SH-SY5Y (cell line): ENCODE measurements at regions not wholly inside any gene's neighbourhood (a gene's known extent, or its start where the extent isn't known, plus 50 kb on each side); places are given as distances from the start of the nearest gene placed in this dataset.

ENCODE experiments used
- GATA2 ChIP-seq: IDR thresholded peaks from 2 replicates; pipeline ENCODE4 v1.6.1; 2011; ENCODE audit warnings: mild to moderate bottlenecking, low read depth, low read length
- GATA3 ChIP-seq: IDR thresholded peaks from 2 replicates; pipeline ENCODE4 v1.6.1; 2011; ENCODE audit warnings: low read depth, mild to moderate bottlenecking, low read length, moderate library complexity

DNA sequence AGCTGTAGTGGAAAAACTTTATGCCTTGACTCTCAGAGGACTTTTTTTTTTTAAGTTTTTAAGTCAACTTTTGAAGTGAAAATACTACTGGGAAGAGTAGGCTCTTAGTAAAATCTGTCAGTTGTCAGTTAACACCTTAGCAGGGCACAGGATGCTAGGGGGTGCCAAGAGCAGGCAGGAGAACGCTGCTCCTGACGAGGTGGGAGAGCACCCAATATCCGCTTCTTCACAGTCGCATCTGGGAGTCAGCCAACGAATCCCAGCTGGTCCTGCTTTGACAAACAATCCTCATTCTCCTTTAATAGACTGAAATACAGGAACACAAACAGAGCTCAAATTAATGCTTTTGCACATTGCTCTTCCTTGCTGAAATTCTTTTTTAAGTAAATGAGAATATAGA is 709.5 kb upstream of the ACVR2A start:
- TF ChIP-seq GATA2, result no peak
- TF ChIP-seq GATA3, result no peak
